ENCODE measurements at regions not wholly inside any gene's neighbourhood (a gene's known extent, or its start where the extent isn't known, plus 50 kb on each side); places are given as distances from the start of the nearest gene placed in this dataset.

GRCh38 chr21:35896060-35896459 lies 164.3 kb downstream of the SETD4 start:
- no peak for DNase-seq (ENCODE audit: low read depth in 2 of 3, low spot score in 2 of 3)

GRCh38 chr21:35895598-35895997 lies 164.7 kb downstream of the SETD4 start:
- DNase-seq (ENCODE audit: low read depth in 2 of 3, low spot score in 2 of 3) = no peak

GRCh38 chr21:35893156-35893555 lies 167.2 kb downstream of the SETD4 start:
- DNase-seq (ENCODE audit: low read depth in 2 of 3, low spot score in 2 of 3) = no peak

- DNase-seq (ENCODE audit: low read depth in 2 of 3, low spot score in 2 of 3) = no peak
These were observed 173.4 kb downstream of the SETD4 start for GRCh38 chr21:35886887-35887286.

- no peak for DNase-seq (ENCODE audit: low read depth in 2 of 3, low spot score in 2 of 3)
These were observed 174.3 kb downstream of the SETD4 start for GRCh38 chr21:35885942-35886541.

- no peak for DNase-seq (ENCODE audit: low read depth in 2 of 3, low spot score in 2 of 3)
These were observed 177.5 kb downstream of the SETD4 start for GRCh38 chr21:35882791-35883240.

GRCh38 chr21:35873441-35873840 lies 186.9 kb downstream of the SETD4 start:
- DNase-seq (ENCODE audit: low read depth in 2 of 3, low spot score in 2 of 3) = no peak

GRCh38 chr21:35871906-35872305 lies 188.4 kb downstream of the SETD4 start:
- no peak for DNase-seq (ENCODE audit: low read depth in 2 of 3, low spot score in 2 of 3)

GRCh38 chr21:35868869-35869223 lies 191.5 kb downstream of the SETD4 start:
- DNase-seq (ENCODE audit: low read depth in 2 of 3, low spot score in 2 of 3) = no peak

- DNase-seq (ENCODE audit: low read depth in 2 of 3, low spot score in 2 of 3) = no peak
These were observed 192.1 kb downstream of the SETD4 start for GRCh38 chr21:35868005-35868868.

GRCh38 chr21:35864039-35864438 lies 196.3 kb downstream of the SETD4 start:
- no peak for DNase-seq (ENCODE audit: low read depth in 2 of 3, low spot score in 2 of 3)

- no peak for DNase-seq (ENCODE audit: low read depth in 2 of 3, low spot score in 2 of 3)
These were observed 197.4 kb downstream of the SETD4 start for GRCh38 chr21:35862969-35863368.

GRCh38 chr21:35861661-35862060 lies 198.7 kb downstream of the SETD4 start:
- no peak for DNase-seq (ENCODE audit: low read depth in 2 of 3, low spot score in 2 of 3)

GRCh38 chr21:35860189-35860869 lies 200.0 kb downstream of the SETD4 start:
- no peak for DNase-seq (ENCODE audit: low read depth in 2 of 3, low spot score in 2 of 3)

- DNase-seq (ENCODE audit: low read depth in 2 of 3, low spot score in 2 of 3) = no peak
These were observed 200.6 kb downstream of the SETD4 start for GRCh38 chr21:35859677-35860076.

GRCh38 chr21:35857095-35857494 lies 203.2 kb downstream of the SETD4 start:
- no peak for DNase-seq (ENCODE audit: low read depth in 2 of 3, low spot score in 2 of 3)

- no peak for DNase-seq (ENCODE audit: low read depth in 2 of 3, low spot score in 2 of 3)
These were observed 204.8 kb downstream of the SETD4 start for GRCh38 chr21:35855484-35855883.

- DNase-seq (ENCODE audit: low read depth in 2 of 3, low spot score in 2 of 3) = no peak
These were observed 206.0 kb downstream of the SETD4 start for GRCh38 chr21:35854281-35854680.

GRCh38 chr21:35853321-35854239 lies 206.7 kb downstream of the SETD4 start:
- no peak for DNase-seq (ENCODE audit: low read depth in 2 of 3, low spot score in 2 of 3)

GRCh38 chr21:35852820-35853219 lies 207.5 kb downstream of the SETD4 start:
- no peak for DNase-seq (ENCODE audit: low read depth in 2 of 3, low spot score in 2 of 3)

- DNase-seq (ENCODE audit: low read depth in 2 of 3, low spot score in 2 of 3) = no peak
These were observed 209.7 kb downstream of the SETD4 start for GRCh38 chr21:35850542-35851103.

Data from activated CD8-positive, alpha-beta memory T cell treated with anti-CD3 and anti-CD28 coated beads for 48 hours (primary cell).